GM12878 (cell line): ENCODE measurements at regions not wholly inside any gene's neighbourhood (a gene's known extent, or its start where the extent isn't known, plus 50 kb on each side); places are given as distances from the start of the nearest gene placed in this dataset.
A peak's percentile ranks its signal among the peaks of the same experiment; 100 is the strongest.

Experiments used
- EP300 ChIP-seq, 2 experiments: fragments of 150-350 bp in 1 of 2; IDR thresholded peaks; 2 replicates each; pipeline ENCODE4 v1.6.1; 2011 to 2012; ENCODE audit warnings: low read depth in 2 of 2, low read length in 2 of 2, borderline replicate concordance in 1 of 2, improper control_type of control experiment in 1 of 2, inconsistent platforms in 1 of 2; ENCODE audit not compliant: control insufficient read depth in 1 of 2
- FOS ChIP-seq: IDR thresholded peaks from 3 replicates; pipeline ENCODE4 v1.6.1; 2011; ENCODE audit warnings: borderline replicate concordance; ENCODE audit not compliant: insufficient read length; ENCODE audit errors: extremely low read depth
- HDGF ChIP-seq: fragments of 450-650 bp; IDR thresholded peaks from 2 replicates; pipeline ENCODE4 v1.6.1; 2016; ENCODE audit warnings: antibody characterized with exemption
- SKIL ChIP-seq: fragments of 450-650 bp; IDR thresholded peaks from 2 replicates; pipeline ENCODE4 v1.6.1; 2017; ENCODE audit warnings: mild to moderate bottlenecking, low read depth, inconsistent platforms; ENCODE audit not compliant: poor library complexity, severe bottlenecking
- USF1 ChIP-seq: IDR thresholded peaks from 2 replicates; pipeline ENCODE4 v1.6.1; 2011; ENCODE audit warnings: borderline replicate concordance, low read depth, mild to moderate bottlenecking, moderate library complexity, mixed read lengths, low read length; ENCODE audit not compliant: insufficient read depth; ENCODE audit errors: extremely low read length
- YY1 ChIP-seq: IDR thresholded peaks from 2 replicates; pipeline ENCODE4 v1.6.1; 2011; ENCODE audit warnings: low read depth, mild to moderate bottlenecking, low read length
- ZBTB11 ChIP-seq: fragments of 450-650 bp; formaldehyde crosslinking; IDR thresholded peaks from 2 replicates; pipeline ENCODE4 v1.5.0; 2022; ENCODE audit warnings: mild to moderate bottlenecking, missing genetic modification characterization
- ZBTB4 ChIP-seq: fragments of 450-650 bp; formaldehyde crosslinking; IDR thresholded peaks from 2 replicates; pipeline ENCODE4 v1.4.0; 2022; ENCODE audit warnings: mild to moderate bottlenecking, moderate library complexity
- ZNF24 ChIP-seq: fragments of 450-650 bp; IDR thresholded peaks from 2 replicates; pipeline ENCODE4 v1.6.1; 2017; ENCODE audit warnings: antibody characterized with exemption, mild to moderate bottlenecking
- ZNF592 ChIP-seq: fragments of 450-650 bp; IDR thresholded peaks from 2 replicates; pipeline ENCODE4 v1.6.1; 2017; ENCODE audit warnings: mild to moderate bottlenecking, moderate library complexity

- no peak for TF ChIP-seq ZBTB4 (CRISPR knock-in tag)
- TF ChIP-seq ZNF24, result 0 out of 2 replicates have a peak, but pooled peaks have one; percentile 59
- no peak for TF ChIP-seq ZBTB11 (CRISPR knock-in tag)
- TF ChIP-seq HDGF, result no peak
- TF ChIP-seq YY1, result no peak
- TF ChIP-seq SKIL, result peak; percentile 81
- TF ChIP-seq FOS, result no peak
- no peak for TF ChIP-seq USF1
- no peak for TF ChIP-seq ZNF592
- peak; percentile 62 to 80; a peak in 3 of 4 replicates for TF ChIP-seq EP300 (IDR thresholded peaks at IDR 0.05; ENCODE audit: borderline replicate concordance in 1 of 2, control insufficient read depth in 1 of 2, low read depth in 2 of 2, low read length in 2 of 2)
These were observed 608.6 kb upstream of the AADAT start (continued) for GRCh38 chr4:170698334-170698733.
